GM23338 (cell line): ENCODE measurements at regions not wholly inside any gene's neighbourhood (a gene's known extent, or its start where the extent isn't known, plus 50 kb on each side); places are given as distances from the start of the nearest gene placed in this dataset.

Experiments
- CREB1 ChIP-seq: fragments of 250-450 bp; sonication (Bioruptor Pico); IDR thresholded peaks from 2 replicates; pipeline ENCODE4 v1.5.0; 2020; ENCODE audit warnings: low read depth, mild to moderate bottlenecking, moderate library complexity
- CTCF ChIP-seq, 2 experiments: fragments of 200-600 bp in 1 of 2; sonication (generic) in 1 of 2; conservative IDR thresholded peaks; 2 replicates each; pipeline versions ENCODE4 v1.5.1 to v1.6.1; 2016 to 2017; ENCODE audit warnings: antibody characterized with exemption in 2 of 2, low read depth in 2 of 2, mild to moderate bottlenecking in 2 of 2, moderate library complexity in 1 of 2
- EZH2 ChIP-seq: fragments of 200-600 bp; sonication (generic); IDR thresholded peaks from one replicate; pipeline ENCODE4 v1.8.0; 2017; ENCODE audit warnings: antibody characterized with exemption, mild to moderate bottlenecking, low read depth; ENCODE audit not compliant: unreplicated experiment
- EZH2phosphoT487 ChIP-seq: fragments of 200-600 bp; sonication (generic); IDR thresholded peaks from one replicate; pipeline ENCODE4 v1.8.1; 2018; ENCODE audit warnings: antibody characterized with exemption; ENCODE audit not compliant: unreplicated experiment
- JUNB ChIP-seq: IDR thresholded peaks from one replicate; pipeline ENCODE4 v1.6.1; 2016; ENCODE audit warnings: antibody characterized with exemption; ENCODE audit not compliant: unreplicated experiment
- POLR2AphosphoS5 ChIP-seq: IDR thresholded peaks from 2 replicates; pipeline ENCODE4 v1.6.1; 2016; ENCODE audit warnings: antibody characterized with exemption, low read depth
- STAT1 ChIP-seq: IDR thresholded peaks from one replicate; pipeline ENCODE4 v1.6.1; 2016; ENCODE audit warnings: antibody characterized with exemption; ENCODE audit not compliant: unreplicated experiment
- TF ChIP-seq, protein P1 (sequence below): IDR thresholded peaks from one replicate; pipeline ENCODE4 v1.6.1; 2018; ENCODE audit warnings: antibody characterized with exemption; ENCODE audit not compliant: unreplicated experiment
- TF ChIP-seq, protein P2 (sequence below): IDR thresholded peaks from 2 replicates; pipeline ENCODE4 v1.6.1; 2016; ENCODE audit warnings: antibody characterized with exemption

DNA sequence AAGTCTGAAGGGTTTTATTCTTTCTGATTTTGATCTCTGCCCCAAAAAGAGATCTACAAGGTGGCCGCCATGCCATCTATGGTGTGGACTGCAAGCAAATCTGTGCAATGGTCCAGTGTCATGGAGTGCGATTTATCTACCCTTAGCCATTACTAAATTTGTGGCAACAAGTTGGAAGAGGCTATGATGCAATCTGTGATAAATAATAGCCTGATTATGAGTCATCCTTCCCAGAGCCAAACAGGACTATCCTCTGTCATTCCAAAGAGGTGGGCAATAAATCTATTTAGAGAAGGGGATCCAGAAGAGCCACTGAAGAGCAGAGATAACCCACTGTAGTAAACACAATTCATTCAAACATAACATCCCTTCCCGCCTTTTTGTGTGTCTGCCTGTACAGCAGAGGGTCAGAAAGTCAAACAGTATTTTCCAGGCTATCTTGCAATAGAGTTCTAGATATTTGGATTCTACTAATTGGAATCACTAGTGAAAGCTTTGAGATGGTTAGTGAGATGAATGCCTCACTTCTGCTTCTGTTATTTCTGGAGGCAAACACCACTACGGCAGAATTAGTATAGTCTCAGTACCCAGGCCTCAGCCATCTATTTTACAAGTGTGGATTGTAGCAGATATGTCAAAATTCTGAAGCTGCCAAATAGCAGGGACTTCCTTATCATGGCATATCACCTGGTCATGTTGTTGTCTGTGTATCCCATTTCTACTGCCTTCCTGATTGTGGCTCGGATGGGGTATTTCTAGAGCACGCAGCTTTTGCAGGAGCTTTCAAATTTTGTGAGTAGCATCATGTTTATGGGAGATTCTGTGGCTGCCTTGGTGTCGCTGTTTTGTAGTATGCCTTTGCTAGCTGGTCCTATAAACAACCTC, 192.0 kb downstream of the SMIM20 start:
- TF ChIP-seq CTCF (conservative IDR thresholded peaks at IDR 0.05; ENCODE audit: low read depth in 2 of 2) = no peak
- TF ChIP-seq CREB1 (CRISPR knock-in tag) = no peak
- no peak for TF ChIP-seq STAT1
- no peak for TF ChIP-seq POLR2AphosphoS5
- TF ChIP-seq, protein P1, sequence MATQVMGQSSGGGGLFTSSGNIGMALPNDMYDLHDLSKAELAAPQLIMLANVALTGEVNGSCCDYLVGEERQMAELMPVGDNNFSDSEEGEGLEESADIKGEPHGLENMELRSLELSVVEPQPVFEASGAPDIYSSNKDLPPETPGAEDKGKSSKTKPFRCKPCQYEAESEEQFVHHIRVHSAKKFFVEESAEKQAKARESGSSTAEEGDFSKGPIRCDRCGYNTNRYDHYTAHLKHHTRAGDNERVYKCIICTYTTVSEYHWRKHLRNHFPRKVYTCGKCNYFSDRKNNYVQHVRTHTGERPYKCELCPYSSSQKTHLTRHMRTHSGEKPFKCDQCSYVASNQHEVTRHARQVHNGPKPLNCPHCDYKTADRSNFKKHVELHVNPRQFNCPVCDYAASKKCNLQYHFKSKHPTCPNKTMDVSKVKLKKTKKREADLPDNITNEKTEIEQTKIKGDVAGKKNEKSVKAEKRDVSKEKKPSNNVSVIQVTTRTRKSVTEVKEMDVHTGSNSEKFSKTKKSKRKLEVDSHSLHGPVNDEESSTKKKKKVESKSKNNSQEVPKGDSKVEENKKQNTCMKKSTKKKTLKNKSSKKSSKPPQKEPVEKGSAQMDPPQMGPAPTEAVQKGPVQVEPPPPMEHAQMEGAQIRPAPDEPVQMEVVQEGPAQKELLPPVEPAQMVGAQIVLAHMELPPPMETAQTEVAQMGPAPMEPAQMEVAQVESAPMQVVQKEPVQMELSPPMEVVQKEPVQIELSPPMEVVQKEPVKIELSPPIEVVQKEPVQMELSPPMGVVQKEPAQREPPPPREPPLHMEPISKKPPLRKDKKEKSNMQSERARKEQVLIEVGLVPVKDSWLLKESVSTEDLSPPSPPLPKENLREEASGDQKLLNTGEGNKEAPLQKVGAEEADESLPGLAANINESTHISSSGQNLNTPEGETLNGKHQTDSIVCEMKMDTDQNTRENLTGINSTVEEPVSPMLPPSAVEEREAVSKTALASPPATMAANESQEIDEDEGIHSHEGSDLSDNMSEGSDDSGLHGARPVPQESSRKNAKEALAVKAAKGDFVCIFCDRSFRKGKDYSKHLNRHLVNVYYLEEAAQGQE = no peak
- no peak for TF ChIP-seq EZH2
- TF ChIP-seq EZH2phosphoT487 = no peak
- TF ChIP-seq, protein P2, sequence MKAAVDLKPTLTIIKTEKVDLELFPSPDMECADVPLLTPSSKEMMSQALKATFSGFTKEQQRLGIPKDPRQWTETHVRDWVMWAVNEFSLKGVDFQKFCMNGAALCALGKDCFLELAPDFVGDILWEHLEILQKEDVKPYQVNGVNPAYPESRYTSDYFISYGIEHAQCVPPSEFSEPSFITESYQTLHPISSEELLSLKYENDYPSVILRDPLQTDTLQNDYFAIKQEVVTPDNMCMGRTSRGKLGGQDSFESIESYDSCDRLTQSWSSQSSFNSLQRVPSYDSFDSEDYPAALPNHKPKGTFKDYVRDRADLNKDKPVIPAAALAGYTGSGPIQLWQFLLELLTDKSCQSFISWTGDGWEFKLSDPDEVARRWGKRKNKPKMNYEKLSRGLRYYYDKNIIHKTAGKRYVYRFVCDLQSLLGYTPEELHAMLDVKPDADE = no peak
- no peak for TF ChIP-seq JUNB
